ENCODE measurements at regions not wholly inside any gene's neighbourhood (a gene's known extent, or its start where the extent isn't known, plus 50 kb on each side); places are given as distances from the start of the nearest gene placed in this dataset.
A peak's percentile ranks its signal among the peaks of the same experiment; 100 is the strongest.

GRCh38 chr12:116411977-116412376 is 134.5 kb upstream of the MED13L start:
- H3K9me3 ChIP-seq (replicated peaks; ENCODE audit: control insufficient read depth, insufficient read depth, low read length) = no peaks in the 10 kb centered on the region
- no peaks in the 10 kb centered on the region for H3K36me3 ChIP-seq (ENCODE audit: control insufficient read depth in 2 of 2, extremely low read depth in 1 of 2, insufficient read depth in 2 of 2, low read length in 2 of 2)
- no peaks in the 10 kb centered on the region for H3K4me1 ChIP-seq (ENCODE audit: control insufficient read depth, extremely low read depth, insufficient read depth, low read length)
- no peak overlapping the region for H2AFZ ChIP-seq (ENCODE audit: low read depth, low read length)
- intact Hi-C loops (cut with micrococcal nuclease) (no loop called here), dilution Hi-C loops (cut with MboI; ENCODE audit: extremely low pct_ligation_motif_present, low sequenced_read_pairs) (no loop called here)
- H3K4me2 ChIP-seq (ENCODE audit: insufficient read depth, low read length) = no peak overlapping the region
- peak; percentile 83 for FAIRE-seq
- H4K20me1 ChIP-seq (replicated peaks; ENCODE audit: control insufficient read depth, extremely low read depth, insufficient read depth, low read length) = no peaks in the 10 kb centered on the region
- H3K27ac ChIP-seq (ENCODE audit: insufficient read depth, low read depth, low read length) = no peak overlapping the region
- no peaks in the 10 kb centered on the region for H3K27me3 ChIP-seq (ENCODE audit: control insufficient read depth in 2 of 2, insufficient read depth in 2 of 2, low read length in 2 of 2)
- POLR2A ChIA-PET = no interaction called here
- TF ChIP-seq FOS (IDR thresholded peaks at IDR 0.05; ENCODE audit: borderline replicate concordance, insufficient read depth, low read length) (no peak), GATA2 (IDR thresholded peaks at IDR 0.05; ENCODE audit: insufficient read depth, insufficient read length, low read depth, low read length) (no peak), CTCF (IDR thresholded peaks at IDR 0.05; ENCODE audit: extremely low read depth in 1 of 2, insufficient read depth in 1 of 2, low read depth in 1 of 2, low read length in 2 of 2) (no peak), POLR2A (IDR thresholded peaks at IDR 0.05; ENCODE audit: low read depth, low read length) (no peak), MAX (IDR thresholded peaks at IDR 0.05; ENCODE audit: insufficient read depth, insufficient read length) (no peak), EZH2 (IDR thresholded peaks at IDR 0.05; ENCODE audit: borderline replicate concordance, low read depth, low read length, severe bottlenecking) (no peak), JUN (IDR thresholded peaks at IDR 0.05; ENCODE audit: borderline replicate concordance, insufficient read depth, insufficient read length, low read depth) (no peak), POLR2AphosphoS5 (IDR thresholded peaks at IDR 0.05; ENCODE audit: insufficient read depth, low read depth, low read length) (no peak), MYC (IDR thresholded peaks at IDR 0.05; ENCODE audit: low read depth, low read length) (no peak)
- no peaks in the 10 kb centered on the region for H3K79me2 ChIP-seq (ENCODE audit: control insufficient read depth, insufficient read depth, low read length)
- no peak overlapping the region for H3K9ac ChIP-seq (replicated peaks; ENCODE audit: extremely low read depth, insufficient read depth, low read length)
- no TSS peak for BruUV-seq (replicated peaks)
- no peak overlapping the region for H3K4me3 ChIP-seq (replicated peaks in 1 of 3; ENCODE audit: insufficient read depth in 1 of 3, low read depth in 1 of 3, low read length in 3 of 3)
- CTCF ChIA-PET = interaction anchor here (0.8 kb wide), 1 partner anchor 121 kb away, joined by 3 read pairs; no protein-coding TSS in a partner anchor
- no peak for DNase-seq (ENCODE audit: low read depth, low spot score)
- no peaks in the 10 kb centered on the region for H3K9me1 ChIP-seq (replicated peaks; ENCODE audit: control insufficient read depth, extremely low read depth, insufficient read depth, low read length)
